ENCODE measurements at regions not wholly inside any gene's neighbourhood (a gene's known extent, or its start where the extent isn't known, plus 50 kb on each side); places are given as distances from the start of the nearest gene placed in this dataset.
"Not testable (repeated sequence)": the region's sequence is repeated elsewhere in the genome, so short reads cannot be mapped to it uniquely, and the experiment has no call there.

DNA sequence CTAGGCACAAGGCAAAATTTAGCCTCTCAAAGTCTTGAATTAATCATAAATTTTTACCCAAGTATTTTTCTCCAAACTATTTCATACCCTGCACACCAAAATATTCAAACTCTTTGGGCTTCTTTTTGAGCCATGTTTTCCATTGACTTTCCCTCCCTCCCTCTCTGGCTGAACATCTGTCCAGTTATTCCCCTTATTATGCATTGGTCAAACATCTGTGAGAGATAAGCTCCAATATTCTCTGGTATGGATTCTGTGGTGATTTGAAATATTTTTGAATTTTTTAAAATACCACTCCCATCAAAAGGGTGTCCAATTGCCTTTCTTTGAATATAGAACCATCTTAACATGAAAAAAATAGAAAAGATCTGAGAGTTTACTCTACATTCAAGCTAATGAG is 244.2 kb downstream of the RFPL4B start:
- DNase-seq, result no peak

DNA sequence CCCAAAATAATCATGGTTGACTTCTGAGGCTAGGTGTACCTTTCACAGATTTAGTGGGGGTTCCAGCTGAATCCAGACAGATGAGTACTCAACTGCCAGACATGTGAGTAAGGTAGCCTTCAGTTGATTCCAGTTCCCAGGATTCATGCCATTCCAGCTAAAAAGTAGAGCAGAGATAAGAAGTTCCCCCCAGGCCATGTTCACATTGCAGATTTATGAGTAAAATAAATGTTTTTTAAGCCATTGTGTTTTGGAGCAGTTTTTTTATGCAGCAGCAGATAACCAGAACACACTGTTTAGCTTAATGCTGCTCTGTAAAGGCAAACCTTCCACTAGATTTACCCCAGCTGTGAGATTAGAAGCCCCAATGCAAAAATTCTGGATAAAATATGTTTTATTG is 245.0 kb downstream of the RFPL4B start:
- DNase-seq, result no peak

DNA sequence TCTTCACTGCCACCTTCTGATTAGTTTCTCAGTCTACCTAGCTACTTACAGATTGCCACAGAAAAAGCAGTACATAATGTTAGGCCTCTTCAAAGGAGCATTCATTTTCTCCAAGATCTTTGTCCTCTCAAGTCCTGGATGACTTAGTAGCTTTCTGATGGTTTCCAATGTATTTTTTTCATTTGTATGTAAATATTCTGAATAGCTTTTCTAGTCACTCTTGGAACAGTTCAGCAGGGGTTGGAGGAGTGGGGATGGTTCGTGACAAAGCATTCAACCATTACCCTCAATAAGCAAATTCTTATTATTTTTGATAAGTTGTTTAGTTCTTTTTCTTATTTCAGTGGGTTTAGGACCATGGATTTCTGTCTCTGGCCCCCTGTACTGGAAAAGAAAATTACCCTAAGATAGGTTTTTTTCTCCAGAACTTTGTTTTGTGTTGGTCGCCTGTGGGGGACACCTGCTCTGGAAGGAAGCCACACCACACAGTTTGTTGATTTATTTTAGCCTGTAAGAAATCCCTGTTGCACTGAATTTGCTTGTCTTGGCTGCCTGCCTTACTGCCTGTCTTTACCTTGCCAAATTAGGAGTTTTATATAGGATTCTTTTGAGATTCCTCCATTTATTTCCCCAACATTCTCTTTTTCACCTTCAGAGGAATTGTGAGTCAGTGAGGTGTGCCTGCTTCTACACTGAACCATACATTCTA is 247.9 kb downstream of the RFPL4B start:
- DNase-seq, result no peak

DNA sequence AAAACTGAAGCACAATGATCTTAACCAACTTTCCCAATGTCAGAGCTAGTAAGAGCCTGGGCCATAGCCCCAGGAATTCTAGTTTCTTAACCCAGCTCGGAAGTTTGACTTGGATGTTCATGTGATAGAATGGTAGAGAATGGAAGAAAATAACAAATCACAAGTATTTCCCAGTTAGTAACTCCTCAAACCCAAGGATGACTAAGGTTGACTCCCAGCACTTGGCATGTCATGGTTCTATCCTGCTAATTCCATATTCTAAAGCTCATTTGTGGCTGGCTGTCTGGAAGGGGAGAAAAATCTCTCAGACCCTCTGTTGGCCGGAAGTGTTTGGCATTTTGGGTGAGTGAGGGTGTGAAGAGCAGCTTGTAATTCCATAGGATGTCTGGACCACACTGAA is 248.7 kb downstream of the RFPL4B start:
- no peak for DNase-seq

DNA sequence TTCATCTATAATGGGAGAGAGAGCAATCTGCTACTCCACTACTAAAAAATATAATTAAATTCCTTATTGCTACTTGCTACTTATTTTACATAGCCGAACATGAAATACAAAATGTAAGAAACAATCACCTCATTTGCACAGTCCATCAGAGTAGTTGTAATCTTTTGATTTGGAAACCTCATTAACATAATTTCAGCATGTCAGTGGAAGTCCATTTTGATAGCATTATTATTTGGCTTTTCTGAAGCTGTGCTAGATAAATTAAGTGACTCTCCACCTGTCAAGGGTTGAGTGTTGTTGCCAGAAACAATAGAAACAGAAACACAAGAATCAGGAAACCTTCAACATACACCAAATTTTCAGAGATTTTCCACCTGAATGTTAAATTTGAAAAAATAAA is 250.0 kb downstream of the RFPL4B start:
- no peak for DNase-seq

DNA sequence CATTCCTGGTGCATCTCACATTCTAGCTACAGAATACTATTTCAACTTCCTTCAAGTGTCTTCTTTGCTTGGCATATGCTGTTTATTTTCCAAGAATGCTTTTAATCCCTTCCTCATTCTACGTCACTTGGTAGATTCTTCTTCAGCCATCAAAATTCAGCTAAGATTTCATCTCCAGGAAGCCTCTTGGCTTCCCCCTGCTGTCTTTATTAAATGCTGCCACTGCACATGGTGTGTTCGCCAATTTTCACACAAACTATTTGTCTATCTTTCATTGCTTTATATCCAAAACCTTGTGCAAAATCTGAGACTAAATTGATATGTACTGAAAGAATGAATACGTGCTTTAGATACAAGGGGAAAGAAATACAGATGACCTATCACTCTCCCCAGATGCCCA is 253.0 kb downstream of the RFPL4B start:
- no peak for DNase-seq

DNA sequence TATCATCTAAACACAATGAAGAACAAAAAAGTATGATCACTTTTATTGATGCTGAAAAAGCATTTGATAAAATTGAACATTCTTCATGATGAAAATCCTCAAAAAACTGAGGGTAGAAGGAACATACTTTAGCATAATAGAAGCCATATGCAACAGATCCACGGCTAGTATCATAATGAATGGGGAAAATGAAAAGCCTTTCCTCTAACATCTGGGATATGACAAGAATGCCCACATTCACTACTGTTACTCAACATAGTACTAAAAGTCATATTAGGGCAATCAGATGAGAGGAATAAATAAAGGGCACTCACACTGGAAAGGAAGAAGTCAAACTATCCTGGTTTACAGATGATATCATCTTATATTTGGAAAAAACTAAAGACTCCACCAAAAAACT is 256.6 kb downstream of the RFPL4B start:
- DNase-seq, result no peak

DNA sequence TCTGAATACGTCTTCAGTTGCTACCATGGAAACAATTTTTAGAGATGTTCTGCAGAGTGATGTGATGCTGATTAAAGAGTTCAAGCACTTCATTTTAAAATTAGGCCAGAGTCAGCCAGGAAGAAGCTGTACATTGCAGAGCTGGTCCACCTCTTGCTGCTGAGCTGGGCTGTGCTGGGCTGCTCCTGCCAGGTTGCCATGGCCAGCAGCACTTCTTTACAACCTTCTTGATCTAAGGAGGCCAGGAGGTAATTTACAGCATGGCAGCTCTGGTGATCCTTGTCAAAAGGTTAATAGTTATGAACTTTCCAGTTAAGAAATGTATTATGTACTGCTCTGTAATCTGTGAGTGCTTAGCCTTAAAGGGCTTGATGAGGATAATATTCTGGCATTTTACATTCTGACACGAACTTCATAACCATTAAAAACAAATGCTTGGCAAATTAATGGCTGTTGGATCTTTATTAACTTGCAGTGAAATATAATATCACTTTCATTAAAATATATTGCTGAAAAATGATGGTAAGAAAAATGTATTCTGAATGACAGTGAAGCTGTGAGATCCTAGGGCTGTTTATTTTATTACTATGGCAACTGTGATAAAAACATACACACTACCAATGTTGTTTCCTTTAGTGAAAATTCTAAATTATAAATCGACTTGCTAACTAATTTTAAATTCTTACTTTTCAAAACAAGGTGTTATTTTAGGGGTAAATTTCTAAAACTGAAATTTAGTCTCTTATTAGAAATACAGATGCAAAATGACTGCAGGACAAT is 259.7 kb downstream of the RFPL4B start:
- DNase-seq, result no peak

DNA sequence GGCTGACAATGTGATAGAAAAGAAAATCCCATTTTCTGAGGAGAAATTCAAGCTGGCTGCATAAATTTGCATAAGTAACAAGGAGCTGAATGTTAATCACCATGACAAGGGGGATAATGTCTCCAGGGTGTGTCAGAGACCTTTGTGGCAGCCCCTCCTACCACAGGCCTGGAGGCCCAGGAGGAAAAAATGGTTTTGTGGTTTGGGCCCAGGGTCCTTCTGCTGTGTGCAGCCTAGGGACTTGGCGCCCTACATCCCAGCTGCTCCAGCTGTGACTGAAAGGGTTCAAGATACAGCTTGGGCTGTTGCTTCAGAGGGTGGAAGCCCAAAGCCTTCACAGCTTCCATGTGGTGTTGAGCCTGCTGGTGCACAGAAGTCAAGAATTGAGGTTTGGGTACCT is 261.8 kb downstream of the RFPL4B start:
- not testable (repeated sequence) for DNase-seq

DNA sequence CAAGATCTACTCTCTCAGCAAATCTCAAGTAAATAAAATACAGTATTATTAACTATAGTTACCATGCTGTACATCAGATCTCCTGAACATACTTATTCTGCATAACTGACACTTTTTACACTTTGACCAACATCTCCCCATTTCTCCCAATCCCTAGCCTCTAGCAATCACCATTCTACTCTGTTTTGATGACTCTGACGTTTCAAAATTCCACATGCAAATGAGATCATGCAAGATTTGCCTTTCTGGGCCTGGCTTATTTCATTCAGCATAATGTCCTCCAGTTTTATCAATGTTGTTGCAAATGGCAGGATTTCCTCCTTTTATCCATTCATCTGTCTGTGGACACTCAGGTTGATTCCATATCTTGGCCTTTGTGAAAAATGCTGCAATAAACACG is 266.3 kb downstream of the RFPL4B start:
- DNase-seq, result no peak

DNA sequence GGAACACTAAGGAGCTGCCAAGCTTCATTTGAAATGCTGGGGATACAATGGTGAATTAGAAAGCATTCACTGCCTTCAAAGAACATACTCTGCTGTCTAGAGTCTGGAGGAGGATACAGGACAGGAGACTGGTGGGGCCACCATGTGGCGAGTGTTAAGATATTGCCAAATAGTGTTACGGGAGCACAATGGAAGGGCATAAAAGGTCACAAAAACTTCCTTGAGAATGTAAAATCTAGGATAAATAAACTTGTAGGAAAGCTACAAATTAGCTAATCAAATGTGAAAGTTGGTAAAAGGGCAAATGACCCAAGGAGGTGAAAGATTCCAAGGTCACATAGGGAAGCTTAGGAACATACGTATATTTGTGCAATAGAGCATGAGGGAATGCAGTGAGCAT is 271.7 kb downstream of the RFPL4B start:
- no peak for DNase-seq

DNA sequence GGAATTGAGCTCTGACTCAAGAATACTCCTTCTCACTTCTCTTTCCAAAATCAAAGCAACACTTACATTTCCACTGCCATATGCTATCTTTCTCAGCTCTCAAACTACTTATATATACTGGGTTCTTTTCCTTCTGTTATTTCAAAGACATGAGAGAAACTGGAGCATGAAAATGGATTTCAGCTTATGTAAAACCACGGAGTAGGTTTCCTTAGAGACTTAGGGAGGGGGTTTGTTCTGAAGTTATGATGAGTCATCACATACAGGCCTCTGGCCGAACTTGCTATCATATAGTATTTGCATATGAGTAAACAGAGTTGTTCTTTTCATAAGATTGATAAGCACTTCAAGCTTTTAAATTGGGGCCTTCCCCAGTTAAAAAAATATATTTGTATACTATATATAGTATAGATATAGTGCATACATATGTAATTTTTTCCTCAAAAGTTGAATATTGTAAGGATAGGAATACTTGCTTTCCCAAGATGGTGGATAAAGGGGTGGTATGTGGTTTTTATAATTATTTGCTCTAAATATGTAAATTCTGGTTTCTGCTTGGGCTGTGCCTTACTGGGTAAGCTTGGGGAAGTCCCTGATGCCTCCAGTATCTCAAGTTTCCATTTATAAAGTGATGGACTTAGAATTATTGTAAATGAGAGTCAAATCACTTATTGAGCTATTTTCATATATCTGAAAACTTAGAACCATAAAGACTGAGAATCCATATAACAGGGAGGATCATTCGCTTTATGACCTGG is 273.9 kb downstream of the RFPL4B start:
- no peak for DNase-seq

DNA sequence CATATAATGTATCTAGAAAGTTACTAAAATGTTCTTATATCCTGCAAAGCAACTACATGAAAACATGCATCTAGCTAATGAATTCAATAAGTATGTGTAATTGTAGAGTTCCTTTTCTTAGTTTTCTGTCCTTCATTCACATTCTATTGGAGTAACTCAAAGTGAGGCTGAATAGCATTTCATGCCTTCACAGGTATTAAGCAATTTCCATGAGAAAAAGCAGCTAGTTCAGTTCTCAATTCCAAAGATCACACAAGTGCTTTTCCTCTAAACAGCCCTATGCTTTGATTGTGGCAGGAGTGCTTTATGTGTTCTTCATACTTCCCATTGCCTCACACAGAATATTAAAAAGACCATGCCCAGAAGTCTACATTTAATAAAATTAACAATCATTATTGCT is 274.9 kb downstream of the RFPL4B start:
- DNase-seq, result no peak

DNA sequence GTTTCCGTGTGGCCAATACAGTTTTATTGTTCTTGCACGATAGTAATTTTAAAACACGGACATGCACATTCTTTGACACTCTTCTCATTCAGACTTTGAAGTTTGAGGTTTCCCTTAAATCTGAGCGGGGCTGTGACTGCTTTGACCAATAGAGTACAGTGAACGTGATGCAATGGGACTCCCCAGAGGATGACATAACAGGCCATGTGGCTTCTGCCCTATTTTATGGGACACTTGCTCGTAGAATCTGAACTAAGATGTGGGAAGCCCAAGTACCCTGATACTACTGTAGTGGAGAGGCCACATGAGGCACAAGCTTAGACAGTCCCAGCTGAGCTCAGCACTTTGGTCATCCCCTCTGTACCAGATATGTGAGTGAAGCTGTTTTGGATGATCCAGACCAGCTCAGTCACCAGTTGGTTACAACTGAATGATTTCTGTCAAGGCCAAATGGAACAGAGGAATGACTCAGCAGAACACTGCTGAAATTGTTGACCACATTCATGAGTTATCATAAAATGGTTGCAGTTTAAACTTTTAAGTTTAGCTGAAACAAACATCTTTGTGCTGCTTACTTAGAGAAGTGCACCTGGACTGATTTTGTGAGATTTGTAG is 279.4 kb downstream of the RFPL4B start:
- no peak for DNase-seq

DNA sequence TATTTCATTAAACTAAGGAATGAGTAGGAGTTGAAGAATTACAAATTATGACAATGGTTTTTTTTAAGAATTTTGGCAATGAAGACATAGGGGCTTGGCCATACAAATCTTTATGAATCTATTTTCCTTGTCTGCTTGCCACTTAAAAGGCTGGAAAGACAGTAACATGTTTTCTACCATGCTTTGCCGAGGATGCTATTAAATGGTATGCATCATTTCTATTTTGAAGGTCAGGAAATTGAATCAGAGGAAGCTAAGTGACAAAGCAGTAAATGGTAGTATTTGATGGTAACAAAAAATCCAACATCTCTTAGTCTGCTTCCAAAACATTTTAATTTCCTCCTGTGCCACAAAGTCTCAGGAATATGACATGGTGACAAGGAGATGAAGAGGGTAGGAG is 287.2 kb downstream of the RFPL4B start:
- no peak for DNase-seq

DNA sequence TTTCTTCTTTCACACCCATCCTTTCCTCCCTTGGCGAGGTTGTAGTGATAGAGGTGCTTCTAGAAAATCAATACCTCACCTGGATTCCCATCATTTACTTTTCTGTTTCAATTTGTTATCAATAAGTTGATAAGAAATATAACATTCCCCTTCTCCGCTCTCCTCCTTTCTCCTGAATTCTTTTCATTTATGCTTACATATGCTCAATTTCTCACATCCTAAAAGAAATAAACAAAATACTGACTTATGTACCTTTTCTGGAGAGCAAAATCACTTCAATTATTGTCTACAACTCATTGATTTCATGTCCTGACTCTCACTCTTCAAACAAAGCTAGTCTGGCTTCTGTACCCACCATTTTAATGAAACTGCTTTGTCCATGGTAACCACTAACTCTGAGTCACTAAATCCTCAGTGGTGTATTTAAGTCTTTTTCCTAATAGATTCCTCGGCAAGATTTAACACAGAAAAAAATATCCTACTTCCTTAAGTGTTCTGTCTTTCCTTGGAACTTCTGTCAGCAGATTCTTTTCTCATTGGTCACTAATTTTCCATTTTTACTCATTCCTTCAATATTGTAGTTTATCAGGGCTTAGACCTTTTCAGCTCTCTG is 289.6 kb downstream of the RFPL4B start:
- no peak for DNase-seq

DNA sequence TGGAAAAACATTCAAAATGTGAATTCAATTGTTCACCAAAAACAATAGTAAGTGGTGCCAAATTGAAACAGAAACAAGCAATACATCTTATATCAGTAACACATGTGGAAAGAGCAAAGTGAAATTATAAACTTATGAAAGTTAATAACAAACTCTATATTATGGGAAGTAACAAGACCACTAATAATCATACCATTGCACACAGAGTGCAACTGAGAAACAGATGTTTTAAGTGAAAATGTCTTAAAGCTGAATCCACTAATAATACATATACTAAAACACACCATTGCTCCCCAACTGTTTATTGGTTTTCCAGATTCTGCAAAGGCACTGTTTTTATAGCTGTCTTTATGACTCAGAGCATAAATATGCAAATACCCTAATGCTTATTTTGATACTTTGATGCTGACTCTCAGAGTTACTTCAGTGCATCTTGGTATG is 292.3 kb downstream of the RFPL4B start:
- DNase-seq, result no peak

DNA sequence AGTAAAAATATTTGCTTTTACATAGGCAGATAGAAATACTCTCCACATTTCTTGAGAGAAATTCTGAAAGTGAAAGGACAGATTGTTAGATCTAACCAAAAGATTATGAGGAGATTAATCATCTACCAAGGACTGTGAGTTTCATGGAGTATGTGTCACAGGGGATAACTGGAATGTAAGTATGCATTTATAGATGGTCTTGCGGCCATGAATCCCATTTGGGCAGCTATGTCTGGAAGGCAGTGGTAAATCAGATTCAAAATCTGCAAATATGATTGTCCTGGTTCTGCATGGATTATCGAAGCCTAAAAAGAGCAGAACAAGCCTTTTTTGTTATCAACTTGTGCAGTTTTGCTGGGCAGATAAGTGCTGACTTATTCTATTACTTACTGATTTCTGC is 293.8 kb downstream of the RFPL4B start:
- DNase-seq, result no peak

DNA sequence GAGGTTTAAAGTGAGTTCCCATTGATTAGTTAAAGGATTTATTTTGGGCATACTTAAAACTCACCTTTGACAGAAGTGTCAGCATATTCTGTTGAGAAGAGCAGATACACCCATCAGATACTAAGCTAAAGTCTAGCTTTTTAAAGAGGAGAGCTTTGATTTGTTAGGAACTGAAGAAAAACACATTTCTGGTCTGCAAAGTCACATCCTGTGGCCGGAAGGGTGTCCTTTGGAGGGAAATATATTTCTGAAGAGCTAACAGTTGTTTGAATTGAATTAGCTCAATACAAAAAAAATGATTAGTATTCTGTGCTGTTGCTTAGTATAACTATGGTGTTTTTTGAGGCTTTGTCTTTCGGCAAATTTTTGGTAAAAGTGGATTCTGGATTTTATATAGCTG is 302.7 kb downstream of the RFPL4B start:
- no peak for DNase-seq

DNA sequence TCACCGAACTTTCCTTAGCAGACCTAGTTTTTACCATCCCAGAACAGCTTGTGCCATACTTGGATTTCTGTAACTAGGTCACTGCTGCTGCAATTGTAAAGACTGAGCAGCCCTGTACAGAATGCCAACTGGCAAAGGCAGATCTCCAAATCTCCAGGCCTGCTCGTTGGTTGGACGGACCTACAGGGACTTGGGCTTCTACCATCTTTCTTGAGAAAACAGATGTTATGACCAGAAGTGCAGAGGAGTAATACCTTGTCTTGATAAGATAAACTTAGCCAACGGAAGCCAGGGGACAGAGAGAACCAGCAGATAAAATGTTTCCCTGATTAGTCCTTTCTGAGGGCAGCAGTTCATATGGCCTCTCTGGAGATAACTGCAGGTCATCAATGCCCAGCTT is 304.1 kb downstream of the RFPL4B start:
- no peak for DNase-seq

DNA sequence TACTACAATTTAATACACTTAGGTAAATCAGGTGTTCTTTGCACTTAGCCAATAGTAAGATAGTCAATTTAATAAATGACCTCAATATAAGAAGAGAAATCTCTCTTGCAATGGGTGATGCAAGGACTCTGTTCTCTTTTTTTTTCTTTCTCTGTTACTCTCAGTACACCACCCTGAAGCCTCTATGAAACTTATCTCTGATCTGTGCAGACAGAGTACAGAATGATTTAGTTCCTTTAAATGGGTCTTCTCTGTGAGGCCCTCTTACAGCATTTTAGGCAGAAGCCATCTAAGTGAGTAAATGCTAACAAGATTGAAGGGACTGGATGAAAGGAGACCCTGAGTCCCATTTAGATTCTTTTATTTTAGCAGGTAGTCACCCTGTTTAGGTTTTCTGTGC is 312.8 kb downstream of the RFPL4B start:
- DNase-seq, result no peak

DNA sequence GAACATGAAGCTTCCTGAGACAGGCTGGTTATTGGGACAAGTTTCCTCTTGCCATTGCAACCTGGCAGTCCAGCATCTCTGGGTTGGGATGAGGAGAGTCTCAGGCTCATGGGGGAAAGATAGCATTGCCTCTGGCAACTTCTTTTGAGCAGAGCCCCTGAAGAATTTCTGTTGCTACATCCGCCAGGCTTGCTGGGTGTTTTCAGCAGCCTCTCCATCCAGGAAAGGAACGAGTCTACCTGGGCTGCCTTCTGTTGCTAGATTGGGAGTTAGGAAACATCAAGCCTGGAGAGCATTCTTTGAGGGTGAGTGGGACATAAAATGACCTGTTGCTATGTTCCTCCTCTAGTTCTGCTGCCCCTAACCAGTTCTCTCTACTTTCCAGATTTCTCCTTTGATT is 313.5 kb downstream of the RFPL4B start:
- DNase-seq, result no peak

DNA sequence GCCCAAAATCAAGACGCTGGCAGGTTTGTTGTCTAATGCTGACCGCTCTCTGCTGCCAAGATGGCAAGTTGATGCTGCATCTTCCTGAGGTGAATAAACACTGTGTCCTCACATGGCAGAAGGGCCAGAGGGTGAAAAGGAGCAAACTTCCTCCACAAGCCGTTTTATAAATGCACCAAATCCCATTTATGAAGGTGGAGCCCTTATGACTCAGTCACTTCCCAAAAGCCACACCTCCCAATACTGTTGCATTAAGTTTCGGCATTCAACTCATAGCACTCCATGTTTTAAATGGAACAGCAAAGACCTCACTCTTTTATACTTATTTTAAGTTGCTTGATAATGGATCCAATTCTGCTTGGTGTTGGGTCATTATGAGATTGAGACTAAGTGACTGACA is 316.6 kb downstream of the RFPL4B start:
- no peak for DNase-seq
